Spleen (tissue), 11 donors: ENCODE measurements at regions not wholly inside any gene's neighbourhood (a gene's known extent, or its start where the extent isn't known, plus 50 kb on each side); places are given as distances from the start of the nearest gene placed in this dataset.

ENCODE experiments used
- DNase-seq: peaks from one replicate; pipeline ENCODE4 v3.0.0-alpha.2; 2020
- H3K27ac ChIP-seq, 8 donors: fragments of 200-600 bp; sonication (generic) in 7 of 8; 1 replicate in 4 of 8; 2 replicates in 4 of 8; pipeline versions ENCODE4 v1.5.0 to v1.8.0; 2016 to 2021; ENCODE audit warnings: inconsistent platforms in 4 of 8, mild to moderate bottlenecking in 4 of 8, moderate library complexity in 1 of 8
- H3K27me3 ChIP-seq, 7 donors: fragments of 200-600 bp; sonication (generic) in 6 of 7; replicated peaks in 1 of 7; 1 replicate in 4 of 7; 2 replicates in 3 of 7; pipeline versions ENCODE4 v1.5.0 to v1.8.0; 2016 to 2021; ENCODE audit warnings: inconsistent platforms in 3 of 7, mild to moderate bottlenecking in 1 of 7
- H3K36me3 ChIP-seq, 6 donors: fragments of 200-600 bp; sonication (generic) in 5 of 6; 1 replicate in 4 of 6; 2 replicates in 2 of 6; pipeline versions ENCODE4 v1.5.0 to v1.8.0; 2016 to 2021; ENCODE audit warnings: inconsistent platforms in 2 of 6
- H3K4me1 ChIP-seq, 6 donors: fragments of 200-600 bp; sonication (generic) in 5 of 6; 1 replicate in 3 of 6; 2 replicates in 3 of 6; pipeline versions ENCODE4 v1.5.0 to v1.8.0; 2016 to 2021; ENCODE audit warnings: inconsistent platforms in 3 of 6
- H3K4me3 ChIP-seq, 8 donors: fragments of 200-600 bp; sonication (generic) in 7 of 8; 1 replicate in 4 of 8; 2 replicates in 4 of 8; pipeline versions ENCODE4 v1.5.0 to v1.8.0; 2016 to 2021; ENCODE audit warnings: inconsistent platforms in 4 of 8, mild to moderate bottlenecking in 4 of 8, moderate library complexity in 2 of 8
- H3K9me3 ChIP-seq, 8 donors: fragments of 200-600 bp; sonication (generic) in 7 of 8; 1 replicate in 4 of 8; 2 replicates in 4 of 8; pipeline versions ENCODE4 v1.5.0 to v1.8.0; 2016 to 2021; ENCODE audit warnings: inconsistent platforms in 4 of 8
- CTCF ChIP-seq, 11 experiments: fragments of 200-600 bp in 7 of 11; fragments of 450-650 bp in 4 of 11; sonication (generic) in 4 of 11; IDR thresholded peaks in 8 of 11; conservative IDR thresholded peaks in 3 of 11; 1 replicate in 7 of 11; 2 replicates in 4 of 11; pipeline versions ENCODE4 v1.4.0 to v1.8.0; 2016 to 2021; ENCODE audit warnings: antibody characterized with exemption in 11 of 11, inconsistent platforms in 4 of 11, mild to moderate bottlenecking in 1 of 11
- POLR2A ChIP-seq, 3 donors: fragments of 450-650 bp; IDR thresholded peaks; one replicate each; pipeline ENCODE4 v1.5.1; 2017; ENCODE audit warnings: antibody characterized with exemption in 3 of 3, mild to moderate bottlenecking in 1 of 3
- POLR2AphosphoS5 ChIP-seq, 3 donors: sonication (generic); formaldehyde crosslinking; IDR thresholded peaks; one replicate each; pipeline ENCODE4 v1.5.1; 2017; ENCODE audit warnings: antibody characterized with exemption in 3 of 3
- WGBS, 5 donors: extraction: QIAGEN DNeasy Blood & Tissue Kit in 3 of 5; methylation state at CpG; one replicate each; pipeline versions ENCODE4 v1.1.5 to v1.1.7; 2013 to 2018; 5-methylcytosine and 5-hydroxymethylcytosine counted together
- intact Hi-C: fragments of 100-400 bp; cut with DNase I; formaldehyde crosslinking; loops from one replicate; pipeline ENCODE4 v1.15.0; 2023; ENCODE audit warnings: low total_unique reads
- donor health status: healthy with polysubstance abuse.
- donor health status: DM: no; HTN: no; CAD: no; lungs with moderate emphysema.
- donor health status: DM: no; HTN: no; CAD: no.
- donor health status: Bipolar disorder and iron deficiency.
- donor health status: healthy.
- donor health status: DM: no; HTN: no; CAD: no.
- donor health status: DM: yes; HTN: yes; CAD: no.

DNA sequence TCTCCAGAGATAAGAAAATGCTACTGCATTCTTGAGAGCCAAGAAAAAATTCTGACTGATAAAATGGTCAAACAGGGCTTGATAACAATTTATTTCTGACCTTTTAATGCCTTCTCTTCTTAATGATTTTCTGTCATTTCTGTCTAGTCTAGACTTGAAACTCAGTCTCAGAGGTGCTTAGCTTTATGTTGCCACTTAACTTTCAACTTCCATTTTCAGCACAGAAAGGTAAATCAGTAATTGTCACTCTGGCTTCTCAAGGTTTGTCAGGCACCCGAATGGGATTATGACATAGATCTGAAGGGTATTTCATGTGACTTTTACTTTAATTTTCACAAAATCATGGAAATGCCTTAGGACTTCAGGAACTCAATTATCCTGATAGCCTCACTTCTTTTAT is 155.4 kb upstream of the GBE1 start:
- H3K9me3 ChIP-seq, result no peaks in the 10 kb centered on the region
- H3K36me3 ChIP-seq, result no peaks in the 10 kb centered on the region
- DNase-seq, result no peak
- 71 to 84% (median 81%) methylated on average over 1 of the region's 1 CpG for WGBS, 5 donors
- no peak overlapping the region for H3K4me3 ChIP-seq
- TF ChIP-seq POLR2A (IDR thresholded peaks at IDR 0.05) (no peak), POLR2AphosphoS5 (IDR thresholded peaks at IDR 0.05) (no peak), CTCF (IDR thresholded peaks at IDR 0.05 in 8 of 11, conservative IDR thresholded peaks at IDR 0.05 in 3 of 11) (no peak)
- no peaks in the 10 kb centered on the region for H3K27me3 ChIP-seq
- intact Hi-C loops, result no loop called here
- no peak overlapping the region for H3K27ac ChIP-seq
- no peaks in the 10 kb centered on the region for H3K4me1 ChIP-seq

DNA sequence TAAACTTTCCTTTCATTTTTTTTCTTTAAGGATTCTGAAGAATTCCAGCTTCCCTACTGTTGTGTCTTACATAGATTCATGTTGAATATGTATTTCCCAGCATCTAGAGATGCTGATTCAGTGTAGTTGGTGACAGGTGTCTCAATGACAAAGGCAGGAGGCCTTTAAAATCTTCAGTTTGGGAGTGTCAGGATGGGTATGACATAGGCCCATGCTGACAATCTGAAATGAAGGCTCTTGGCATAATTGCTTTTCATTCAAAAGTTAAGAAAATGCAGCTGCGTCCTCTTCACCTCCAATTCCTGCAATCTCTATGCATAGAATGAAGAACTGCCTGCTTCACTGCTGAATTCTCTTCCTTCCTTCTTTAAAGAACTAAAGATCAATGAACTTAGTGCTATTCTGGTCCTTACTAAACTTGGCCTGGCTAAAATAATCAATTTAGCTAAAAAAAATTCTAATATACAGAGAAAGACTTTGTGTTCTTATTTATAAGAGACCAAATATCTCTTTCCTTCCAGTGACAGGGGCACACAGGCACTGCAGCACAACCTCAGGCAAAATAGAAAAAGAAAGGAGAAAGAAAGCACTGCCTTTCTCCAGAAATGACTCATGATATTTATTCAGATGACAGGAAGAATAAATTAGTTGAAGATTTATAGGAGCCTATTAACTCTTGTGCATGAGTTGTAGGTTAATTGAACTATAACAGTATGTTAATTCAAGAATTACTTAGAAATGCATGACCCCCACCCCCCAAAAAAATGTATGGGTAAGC is 152.6 kb upstream of the GBE1 start:
- Histone ChIP-seq H3K4me3 (no peak overlapping the region), H3K27ac (no peak overlapping the region), H3K4me1 (no peaks in the 10 kb centered on the region), H3K36me3 (no peaks in the 10 kb centered on the region), H3K9me3 (no peaks in the 10 kb centered on the region), H3K27me3 (no peaks in the 10 kb centered on the region)
- TF ChIP-seq POLR2A (IDR thresholded peaks at IDR 0.05), result no peak
- no peak for TF ChIP-seq CTCF (IDR thresholded peaks at IDR 0.05 in 8 of 11, conservative IDR thresholded peaks at IDR 0.05 in 3 of 11)
- no peak for TF ChIP-seq POLR2AphosphoS5 (IDR thresholded peaks at IDR 0.05)
- intact Hi-C loops, result no loop called here
- WGBS, 5 donors, result 48 to 86% (median 83%) methylated on average over 1 of the region's 1 CpG
- no peak for DNase-seq

DNA sequence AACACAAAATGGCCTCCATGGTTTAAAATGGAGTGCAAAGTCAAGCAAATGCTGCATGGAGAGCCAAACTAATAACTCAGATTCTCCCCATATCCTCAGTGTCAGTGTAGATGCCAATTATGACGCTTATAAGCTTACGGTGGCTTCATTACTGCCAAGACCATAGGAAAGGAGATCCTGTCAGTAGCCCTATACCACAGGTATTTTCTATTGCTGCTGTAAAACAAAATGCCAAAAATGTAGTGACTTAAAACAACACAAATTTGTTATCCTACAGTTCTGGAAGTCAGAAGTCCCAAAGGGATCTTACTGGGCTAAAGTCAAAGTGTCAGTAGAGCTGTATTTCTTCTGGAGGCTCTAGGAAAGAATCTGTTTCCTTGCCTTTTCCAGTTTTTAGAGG is 149.8 kb upstream of the GBE1 start:
- TF ChIP-seq CTCF (IDR thresholded peaks at IDR 0.05 in 8 of 11, conservative IDR thresholded peaks at IDR 0.05 in 3 of 11) (no peak), POLR2A (IDR thresholded peaks at IDR 0.05) (no peak), POLR2AphosphoS5 (IDR thresholded peaks at IDR 0.05) (no peak)
- no peak for DNase-seq
- intact Hi-C loops, result no loop called here
- 93 to 96% (median 95%) methylated on average over 2 of the region's 2 CpGs for WGBS, 5 donors
- H3K27ac ChIP-seq, result no peak overlapping the region
- no peak overlapping the region for H3K4me3 ChIP-seq
- no peaks in the 10 kb centered on the region for H3K9me3 ChIP-seq
- H3K4me1 ChIP-seq, result no peaks in the 10 kb centered on the region
- H3K36me3 ChIP-seq, result no peaks in the 10 kb centered on the region
- H3K27me3 ChIP-seq, result no peaks in the 10 kb centered on the region

DNA sequence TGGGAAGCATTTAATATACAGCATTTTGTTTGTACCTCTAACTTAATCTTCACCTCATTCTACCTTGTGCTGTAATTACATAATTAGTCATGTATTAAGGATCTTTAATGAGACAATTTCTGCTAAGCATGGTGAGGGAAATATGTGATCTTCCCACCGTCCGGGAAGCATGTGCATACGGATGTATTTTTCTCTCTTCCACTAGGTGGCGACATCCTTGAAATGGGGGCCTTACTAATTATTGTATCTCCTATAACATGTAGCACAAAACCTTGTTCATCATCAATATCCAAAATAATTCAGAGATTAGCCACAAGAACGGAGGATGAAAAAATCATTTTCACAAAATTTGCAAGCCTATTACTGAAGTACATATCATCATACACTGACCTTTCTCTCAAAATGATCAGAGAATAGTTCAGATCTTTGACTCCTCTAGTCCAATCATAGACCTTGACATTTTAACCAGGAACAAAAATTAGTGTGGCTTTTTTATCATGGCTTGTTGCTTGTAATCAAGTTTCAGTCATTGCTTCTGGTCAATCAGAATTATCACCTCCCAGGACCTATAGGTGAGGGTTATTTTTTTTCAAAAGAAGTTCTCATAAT is 148.9 kb upstream of the GBE1 start:
- DNase-seq, result no peak
- TF ChIP-seq CTCF (IDR thresholded peaks at IDR 0.05 in 8 of 11, conservative IDR thresholded peaks at IDR 0.05 in 3 of 11) (peak in 10 of 11 experiments; percentile 32 to 74 (median 62)), POLR2A (IDR thresholded peaks at IDR 0.05) (no peak)
- H3K27ac ChIP-seq, result no peak overlapping the region
- 15 to 23% (median 18%) methylated on average over 5 of the region's 5 CpGs for WGBS, 5 donors
- H3K36me3 ChIP-seq, result no peaks in the 10 kb centered on the region
- H3K9me3 ChIP-seq, result no peaks in the 10 kb centered on the region
- no peaks in the 10 kb centered on the region for H3K27me3 ChIP-seq
- H3K4me1 ChIP-seq, result no peaks in the 10 kb centered on the region
- no peak overlapping the region for H3K4me3 ChIP-seq
- intact Hi-C loops, result no loop called here
